Breast epithelium (tissue), 3 donors: ENCODE measurements at regions not wholly inside any gene's neighbourhood (a gene's known extent, or its start where the extent isn't known, plus 50 kb on each side); places are given as distances from the start of the nearest gene placed in this dataset.

Experiments used
- CTCF ChIP-seq, 3 donors: fragments of 450-650 bp; IDR thresholded peaks; one replicate each; pipeline ENCODE4 v1.5.1; 2016 to 2017; ENCODE audit warnings: antibody characterized with exemption in 3 of 3, mild to moderate bottlenecking in 3 of 3, moderate library complexity in 3 of 3
- POLR2A ChIP-seq: fragments of 450-650 bp; IDR thresholded peaks from one replicate; pipeline ENCODE4 v1.6.1; 2016; ENCODE audit warnings: antibody characterized with exemption, mild to moderate bottlenecking, moderate library complexity
- POLR2AphosphoS5 ChIP-seq, 3 donors: sonication (generic); formaldehyde crosslinking; IDR thresholded peaks; one replicate each; pipeline ENCODE4 v1.6.1; 2017; ENCODE audit warnings: antibody characterized with exemption in 3 of 3

GRCh38 chr10:128642502-128642901, 516.3 kb upstream of the MKI67 start:
- TF ChIP-seq POLR2AphosphoS5 (IDR thresholded peaks at IDR 0.05), result no peak
- no peak for TF ChIP-seq CTCF (IDR thresholded peaks at IDR 0.05)
- TF ChIP-seq POLR2A, result no peak
